Breast epithelium (tissue), 3 donors: ENCODE measurements at regions not wholly inside any gene's neighbourhood (a gene's known extent, or its start where the extent isn't known, plus 50 kb on each side); places are given as distances from the start of the nearest gene placed in this dataset.

Experiments
- POLR2A ChIP-seq: fragments of 450-650 bp; IDR thresholded peaks from one replicate; pipeline ENCODE4 v1.6.1; 2016; ENCODE audit warnings: antibody characterized with exemption, mild to moderate bottlenecking, moderate library complexity
- POLR2AphosphoS5 ChIP-seq, 3 donors: sonication (generic); formaldehyde crosslinking; IDR thresholded peaks; one replicate each; pipeline ENCODE4 v1.6.1; 2017; ENCODE audit warnings: antibody characterized with exemption in 3 of 3
- TF ChIP-seq, protein P1 (sequence below), 3 donors: fragments of 450-650 bp; IDR thresholded peaks; one replicate each; pipeline ENCODE4 v1.5.1; 2016 to 2017; ENCODE audit warnings: antibody characterized with exemption in 3 of 3, mild to moderate bottlenecking in 3 of 3, moderate library complexity in 3 of 3

DNA sequence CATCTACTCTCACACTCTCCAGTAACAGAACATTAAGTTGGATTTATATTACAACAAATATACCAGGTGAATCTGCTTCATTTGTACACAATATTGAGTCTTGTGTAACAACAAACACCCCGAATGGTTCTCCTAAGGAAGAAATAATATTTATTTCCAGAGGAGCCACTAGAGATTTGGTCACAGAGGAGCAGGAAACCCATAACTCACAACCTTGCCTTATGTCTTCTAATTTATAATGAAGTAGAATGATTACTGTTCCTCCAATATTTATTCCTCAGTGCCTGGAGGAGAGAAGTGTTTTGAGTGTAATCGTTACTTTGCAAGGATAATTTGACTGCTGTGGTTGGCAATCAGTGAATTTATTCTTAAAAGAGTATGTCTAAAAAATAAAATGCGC, 1243.7 kb upstream of the PCDH20 start:
- TF ChIP-seq, protein P1, sequence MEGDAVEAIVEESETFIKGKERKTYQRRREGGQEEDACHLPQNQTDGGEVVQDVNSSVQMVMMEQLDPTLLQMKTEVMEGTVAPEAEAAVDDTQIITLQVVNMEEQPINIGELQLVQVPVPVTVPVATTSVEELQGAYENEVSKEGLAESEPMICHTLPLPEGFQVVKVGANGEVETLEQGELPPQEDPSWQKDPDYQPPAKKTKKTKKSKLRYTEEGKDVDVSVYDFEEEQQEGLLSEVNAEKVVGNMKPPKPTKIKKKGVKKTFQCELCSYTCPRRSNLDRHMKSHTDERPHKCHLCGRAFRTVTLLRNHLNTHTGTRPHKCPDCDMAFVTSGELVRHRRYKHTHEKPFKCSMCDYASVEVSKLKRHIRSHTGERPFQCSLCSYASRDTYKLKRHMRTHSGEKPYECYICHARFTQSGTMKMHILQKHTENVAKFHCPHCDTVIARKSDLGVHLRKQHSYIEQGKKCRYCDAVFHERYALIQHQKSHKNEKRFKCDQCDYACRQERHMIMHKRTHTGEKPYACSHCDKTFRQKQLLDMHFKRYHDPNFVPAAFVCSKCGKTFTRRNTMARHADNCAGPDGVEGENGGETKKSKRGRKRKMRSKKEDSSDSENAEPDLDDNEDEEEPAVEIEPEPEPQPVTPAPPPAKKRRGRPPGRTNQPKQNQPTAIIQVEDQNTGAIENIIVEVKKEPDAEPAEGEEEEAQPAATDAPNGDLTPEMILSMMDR (IDR thresholded peaks at IDR 0.05): no peak
- TF ChIP-seq POLR2A (no peak), POLR2AphosphoS5 (IDR thresholded peaks at IDR 0.05) (no peak)
